ENCODE measurements at regions not wholly inside any gene's neighbourhood (a gene's known extent, or its start where the extent isn't known, plus 50 kb on each side); places are given as distances from the start of the nearest gene placed in this dataset.

- in situ Hi-C loops (cut with HindIII; ENCODE audit: low pct_unique_long_range_greater_than_20kb, low sequenced_read_pairs): no loop called here
- peak overlapping the region; percentile 90 for H3K27ac ChIP-seq (ENCODE audit: low read length)
- POLR2A ChIA-PET: no interaction called here
Observed at GRCh38 chr1:234875328-234875952, 253.2 kb downstream of the TOMM20 start.

DNA sequence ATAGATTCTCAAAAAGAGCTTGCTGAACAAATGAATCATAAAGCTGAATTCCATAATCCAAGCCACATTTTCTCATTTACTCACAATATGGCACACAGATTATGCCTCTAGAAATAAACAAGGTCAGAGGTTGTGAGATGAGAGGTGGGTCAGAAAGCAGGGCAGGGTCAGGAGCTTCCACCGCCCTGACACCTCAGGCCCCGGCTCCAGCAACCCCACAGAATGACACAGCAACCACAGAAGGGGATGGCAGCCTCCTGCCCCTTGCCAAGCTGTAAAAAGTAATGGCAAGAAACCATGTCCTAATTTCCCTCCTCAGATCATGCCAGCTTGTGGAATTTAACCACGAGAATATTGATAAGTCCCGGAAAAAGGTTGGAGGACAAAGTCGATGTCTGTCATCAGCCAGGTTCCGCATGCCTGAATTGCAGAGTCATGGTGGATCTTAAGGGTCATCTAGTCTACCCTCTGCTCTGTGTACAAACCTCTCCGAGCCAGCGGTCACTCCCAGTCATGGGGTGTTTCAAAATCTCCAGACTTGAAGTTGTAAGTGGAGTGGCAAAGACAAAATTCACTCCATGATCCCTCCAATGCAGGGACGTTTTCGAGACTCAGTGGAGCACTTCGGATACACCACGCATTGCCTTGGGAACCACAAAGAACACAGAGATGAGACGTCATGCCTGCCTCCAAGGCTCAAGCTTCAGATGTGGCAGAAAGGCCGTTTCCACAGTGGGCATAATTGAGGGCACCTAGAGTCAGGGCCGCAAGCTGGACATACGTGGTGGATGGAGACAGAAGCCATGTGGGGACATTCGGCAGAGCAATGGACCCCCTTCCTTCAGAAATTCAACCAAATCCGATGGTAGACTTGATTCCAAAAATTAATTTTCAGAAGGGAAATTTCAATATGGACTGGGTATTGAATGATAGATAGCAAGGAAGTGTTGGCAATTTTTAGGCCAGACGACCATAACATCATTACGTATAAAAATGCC is 254.0 kb downstream of the TOMM20 start:
- Histone ChIP-seq H3K4me1 (ENCODE audit: control insufficient read depth, insufficient read depth, low read length) (peaks cover 70% of the 10 kb centered on the region), H3K4me3 (ENCODE audit: low read depth in 2 of 2, low read length in 2 of 2) (no peak overlapping the region), H3K27ac (ENCODE audit: low read length) (peak overlapping the region; percentile 90), H3K36me3 (ENCODE audit: control insufficient read depth, insufficient read depth, low read length) (no peaks in the 10 kb centered on the region), H3K27me3 (ENCODE audit: control insufficient read depth, insufficient read depth, low read length) (no peaks in the 10 kb centered on the region), H3K9me3 (ENCODE audit: control insufficient read depth, insufficient read depth, low read depth, low read length) (no peaks in the 10 kb centered on the region)
- TF ChIP-seq POLR2AphosphoS5 (IDR thresholded peaks at IDR 0.05; ENCODE audit: low read depth, low read length) (no peak), TCF7L2 (IDR thresholded peaks at IDR 0.05; ENCODE audit: low read depth, low read length) (no peak), SIN3A (IDR thresholded peaks at IDR 0.05; ENCODE audit: borderline replicate concordance, insufficient read depth, low read depth, low read length) (no peak), CTCF (IDR thresholded peaks at IDR 0.05) (no peak)
- TF ChIP-seq, protein P1, sequence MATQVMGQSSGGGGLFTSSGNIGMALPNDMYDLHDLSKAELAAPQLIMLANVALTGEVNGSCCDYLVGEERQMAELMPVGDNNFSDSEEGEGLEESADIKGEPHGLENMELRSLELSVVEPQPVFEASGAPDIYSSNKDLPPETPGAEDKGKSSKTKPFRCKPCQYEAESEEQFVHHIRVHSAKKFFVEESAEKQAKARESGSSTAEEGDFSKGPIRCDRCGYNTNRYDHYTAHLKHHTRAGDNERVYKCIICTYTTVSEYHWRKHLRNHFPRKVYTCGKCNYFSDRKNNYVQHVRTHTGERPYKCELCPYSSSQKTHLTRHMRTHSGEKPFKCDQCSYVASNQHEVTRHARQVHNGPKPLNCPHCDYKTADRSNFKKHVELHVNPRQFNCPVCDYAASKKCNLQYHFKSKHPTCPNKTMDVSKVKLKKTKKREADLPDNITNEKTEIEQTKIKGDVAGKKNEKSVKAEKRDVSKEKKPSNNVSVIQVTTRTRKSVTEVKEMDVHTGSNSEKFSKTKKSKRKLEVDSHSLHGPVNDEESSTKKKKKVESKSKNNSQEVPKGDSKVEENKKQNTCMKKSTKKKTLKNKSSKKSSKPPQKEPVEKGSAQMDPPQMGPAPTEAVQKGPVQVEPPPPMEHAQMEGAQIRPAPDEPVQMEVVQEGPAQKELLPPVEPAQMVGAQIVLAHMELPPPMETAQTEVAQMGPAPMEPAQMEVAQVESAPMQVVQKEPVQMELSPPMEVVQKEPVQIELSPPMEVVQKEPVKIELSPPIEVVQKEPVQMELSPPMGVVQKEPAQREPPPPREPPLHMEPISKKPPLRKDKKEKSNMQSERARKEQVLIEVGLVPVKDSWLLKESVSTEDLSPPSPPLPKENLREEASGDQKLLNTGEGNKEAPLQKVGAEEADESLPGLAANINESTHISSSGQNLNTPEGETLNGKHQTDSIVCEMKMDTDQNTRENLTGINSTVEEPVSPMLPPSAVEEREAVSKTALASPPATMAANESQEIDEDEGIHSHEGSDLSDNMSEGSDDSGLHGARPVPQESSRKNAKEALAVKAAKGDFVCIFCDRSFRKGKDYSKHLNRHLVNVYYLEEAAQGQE (IDR thresholded peaks at IDR 0.05; ENCODE audit: insufficient read depth in 1 of 2, low read depth in 2 of 2, low read length in 1 of 2): no peak
- no peak for DNase-seq (ENCODE audit: low read depth, low spot score)
- no peak for ATAC-seq
- ChIA-PET POLR2A (interaction anchor here (0.6 kb wide), 1 partner anchor 299 kb away, joined by 8 read pairs; no protein-coding TSS in a partner anchor), CTCF (no interaction called here)
- intact Hi-C loops (cut with micrococcal nuclease; ENCODE audit: unreplicated experiment): loop anchor here (10.0 kb wide), 2 partner anchors 200 to 260 kb away; partner anchors contain the start of gene IRF2BP2
- in situ Hi-C loops (cut with HindIII; ENCODE audit: low pct_unique_long_range_greater_than_20kb, low sequenced_read_pairs): no loop called here
- no TSS peak for BruUV-seq (replicated peaks)

More at GRCh38 chr1:234875328-234875952, 253.2 kb downstream of the TOMM20 start:
- Histone ChIP-seq H3K36me3 (ENCODE audit: control insufficient read depth, insufficient read depth, low read length) (no peaks in the 10 kb centered on the region), H3K9me3 (ENCODE audit: control insufficient read depth, insufficient read depth, low read depth, low read length) (no peaks in the 10 kb centered on the region), H3K4me3 (ENCODE audit: low read depth in 2 of 2, low read length in 2 of 2) (no peak overlapping the region), H3K27me3 (ENCODE audit: control insufficient read depth, insufficient read depth, low read length) (no peaks in the 10 kb centered on the region), H3K4me1 (ENCODE audit: control insufficient read depth, insufficient read depth, low read length) (peaks cover 62% of the 10 kb centered on the region)
- no peak for DNase-seq (ENCODE audit: low read depth, low spot score)
- no peak for ATAC-seq
- BruUV-seq (replicated peaks): no TSS peak
- CTCF ChIA-PET: no interaction called here
- TF ChIP-seq TCF7L2 (IDR thresholded peaks at IDR 0.05; ENCODE audit: low read depth, low read length): no peak
- intact Hi-C loops (cut with micrococcal nuclease; ENCODE audit: unreplicated experiment): loop anchor here (10.0 kb wide), 2 partner anchors 199 to 261 kb away; partner anchors contain the start of gene IRF2BP2

Measured in Panc1 (cell line).